ENCODE measurements at regions not wholly inside any gene's neighbourhood (a gene's known extent, or its start where the extent isn't known, plus 50 kb on each side); places are given as distances from the start of the nearest gene placed in this dataset.

DNA sequence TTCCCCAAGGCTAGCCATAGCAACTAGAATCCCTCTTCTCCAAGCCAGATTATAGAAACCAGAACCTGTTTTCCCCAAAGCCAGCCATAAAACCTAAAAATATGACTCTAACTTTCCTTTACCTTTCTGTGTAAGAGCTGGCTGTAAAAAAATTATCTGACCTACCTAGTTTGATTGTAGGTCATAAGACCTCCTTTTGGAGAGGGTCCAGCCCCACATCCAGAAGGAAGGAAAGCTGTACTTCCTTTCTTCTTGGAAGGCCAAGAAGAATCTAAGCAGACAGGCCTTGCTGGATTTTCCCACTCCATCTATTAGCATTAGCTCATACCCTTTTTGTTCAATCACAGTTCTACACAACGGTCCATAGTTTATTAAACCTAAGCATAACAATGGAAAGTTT lies 1006.3 kb downstream of the SORCS3 start:
- CTCF ChIA-PET: no interaction called here
- POLR2A ChIA-PET: no interaction called here
- DNase-seq (ENCODE audit: extremely low spot score): no peak
- TF ChIP-seq CTBP1 (IDR thresholded peaks at IDR 0.05; ENCODE audit: borderline replicate concordance) (no peak), ZNF384 (IDR thresholded peaks at IDR 0.05) (no peak), ELF4 (IDR thresholded peaks at IDR 0.05) (no peak), ARNT (IDR thresholded peaks at IDR 0.05) (no peak), HDGF (IDR thresholded peaks at IDR 0.05; ENCODE audit: borderline replicate concordance) (no peak), FOXK2 (IDR thresholded peaks at IDR 0.05) (no peak), TARDBP (IDR thresholded peaks at IDR 0.05) (no peak)

DNA sequence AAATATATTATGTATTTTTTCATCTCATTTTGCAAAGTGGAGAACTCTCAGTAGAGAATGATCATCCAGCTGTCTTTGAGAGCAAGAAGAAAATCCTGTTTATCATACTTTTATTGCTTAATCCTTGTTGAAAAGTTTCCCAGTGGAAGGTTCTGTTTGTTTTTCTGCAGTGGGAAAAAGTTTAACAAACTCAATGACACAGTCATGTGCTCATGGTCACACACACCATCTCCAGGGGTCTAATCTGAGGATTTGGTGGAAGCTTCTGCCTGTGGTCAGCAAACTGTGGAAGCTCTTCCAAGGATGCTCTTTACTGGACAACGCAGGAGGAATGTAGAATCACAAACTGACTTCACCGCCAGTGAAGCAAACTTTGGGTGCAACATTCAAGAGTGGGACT lies 1003.9 kb downstream of the SORCS3 start:
- TF ChIP-seq, protein P1, sequence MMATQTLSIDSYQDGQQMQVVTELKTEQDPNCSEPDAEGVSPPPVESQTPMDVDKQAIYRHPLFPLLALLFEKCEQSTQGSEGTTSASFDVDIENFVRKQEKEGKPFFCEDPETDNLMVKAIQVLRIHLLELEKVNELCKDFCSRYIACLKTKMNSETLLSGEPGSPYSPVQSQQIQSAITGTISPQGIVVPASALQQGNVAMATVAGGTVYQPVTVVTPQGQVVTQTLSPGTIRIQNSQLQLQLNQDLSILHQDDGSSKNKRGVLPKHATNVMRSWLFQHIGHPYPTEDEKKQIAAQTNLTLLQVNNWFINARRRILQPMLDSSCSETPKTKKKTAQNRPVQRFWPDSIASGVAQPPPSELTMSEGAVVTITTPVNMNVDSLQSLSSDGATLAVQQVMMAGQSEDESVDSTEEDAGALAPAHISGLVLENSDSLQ (IDR thresholded peaks at IDR 0.05): no peak
- TF ChIP-seq FOXK2 (IDR thresholded peaks at IDR 0.05) (no peak), HDGF (IDR thresholded peaks at IDR 0.05; ENCODE audit: borderline replicate concordance) (no peak), LEF1 (IDR thresholded peaks at IDR 0.05; ENCODE audit: borderline replicate concordance) (no peak), CTBP1 (IDR thresholded peaks at IDR 0.05; ENCODE audit: borderline replicate concordance) (no peak), NFRKB (IDR thresholded peaks at IDR 0.05) (no peak), ELF4 (IDR thresholded peaks at IDR 0.05) (no peak), ARNT (IDR thresholded peaks at IDR 0.05) (no peak), FOXM1 (IDR thresholded peaks at IDR 0.05; ENCODE audit: borderline replicate concordance) (no peak), TARDBP (IDR thresholded peaks at IDR 0.05) (no peak), BHLHE40 (IDR thresholded peaks at IDR 0.05; ENCODE audit: borderline replicate concordance) (no peak), FOXA1 (IDR thresholded peaks at IDR 0.05) (no peak), ZNF384 (IDR thresholded peaks at IDR 0.05) (no peak), L3MBTL2 (conservative IDR thresholded peaks at IDR 0.05) (no peak), SUZ12 (IDR thresholded peaks at IDR 0.05) (no peak), SP1 (IDR thresholded peaks at IDR 0.05) (no peak)
- ChIA-PET POLR2A (no interaction called here), CTCF (no interaction called here)
- no peak for DNase-seq (ENCODE audit: extremely low spot score)

- POLR2A ChIA-PET: no interaction called here
- DNase-seq (ENCODE audit: extremely low spot score): no peak
- CTCF ChIA-PET: no interaction called here
- TF ChIP-seq SUZ12 (IDR thresholded peaks at IDR 0.05) (no peak), FOXK2 (IDR thresholded peaks at IDR 0.05) (no peak), SP1 (IDR thresholded peaks at IDR 0.05) (no peak), FOXM1 (IDR thresholded peaks at IDR 0.05; ENCODE audit: borderline replicate concordance) (no peak), LEF1 (IDR thresholded peaks at IDR 0.05; ENCODE audit: borderline replicate concordance) (no peak), ARNT (IDR thresholded peaks at IDR 0.05) (no peak), ZNF384 (IDR thresholded peaks at IDR 0.05) (no peak), ELF4 (IDR thresholded peaks at IDR 0.05) (no peak), FOXA1 (IDR thresholded peaks at IDR 0.05) (no peak), TARDBP (IDR thresholded peaks at IDR 0.05) (no peak), CTBP1 (IDR thresholded peaks at IDR 0.05; ENCODE audit: borderline replicate concordance) (no peak)
- TF ChIP-seq, protein P1 (IDR thresholded peaks at IDR 0.05): no peak
Measured at GRCh38 chr10:105644559-105644958, 1003.5 kb downstream of the SORCS3 start.

GRCh38 chr10:105644091-105644490 lies 1003.0 kb downstream of the SORCS3 start:
- DNase-seq (ENCODE audit: extremely low spot score): no peak
- TF ChIP-seq L3MBTL2 (conservative IDR thresholded peaks at IDR 0.05): no peak
- POLR2A ChIA-PET: no interaction called here
- CTCF ChIA-PET: no interaction called here

GRCh38 chr10:105643660-105644059 lies 1002.6 kb downstream of the SORCS3 start:
- ChIA-PET CTCF (no interaction called here), POLR2A (no interaction called here)

GRCh38 chr10:105634281-105634680 lies 993.2 kb downstream of the SORCS3 start:
- ChIA-PET POLR2A (no interaction called here), CTCF (no interaction called here)
- TF ChIP-seq, protein P1 (IDR thresholded peaks at IDR 0.05): no peak
- no peak for TF ChIP-seq LEF1 (IDR thresholded peaks at IDR 0.05; ENCODE audit: borderline replicate concordance)
- no peak for TF ChIP-seq TARDBP (IDR thresholded peaks at IDR 0.05)
- no peak for TF ChIP-seq FOXK2 (IDR thresholded peaks at IDR 0.05)

More at GRCh38 chr10:105643660-105644059, 1002.6 kb downstream of the SORCS3 start:
- TF ChIP-seq ARNT (IDR thresholded peaks at IDR 0.05) (no peak), NFRKB (IDR thresholded peaks at IDR 0.05) (no peak), ZNF384 (IDR thresholded peaks at IDR 0.05) (no peak), FOXK2 (IDR thresholded peaks at IDR 0.05) (no peak), FOXA1 (IDR thresholded peaks at IDR 0.05) (no peak), SP1 (IDR thresholded peaks at IDR 0.05) (no peak), HDGF (IDR thresholded peaks at IDR 0.05; ENCODE audit: borderline replicate concordance) (no peak), BHLHE40 (IDR thresholded peaks at IDR 0.05; ENCODE audit: borderline replicate concordance) (no peak)
- TF ChIP-seq, protein P1 (IDR thresholded peaks at IDR 0.05): no peak
- DNase-seq (ENCODE audit: extremely low spot score): no peak

More at GRCh38 chr10:105634281-105634680, 993.2 kb downstream of the SORCS3 start:
- DNase-seq (ENCODE audit: extremely low spot score): no peak

Data from HEK293T (cell line).